AG09319 (cell line): ENCODE measurements at regions not wholly inside any gene's neighbourhood (a gene's known extent, or its start where the extent isn't known, plus 50 kb on each side); places are given as distances from the start of the nearest gene placed in this dataset.

Experiments
- DNase-seq: peaks from one replicate; pipeline ENCODE4 v3.0.0-alpha.2; 2010; ENCODE audit warnings: low read depth; ENCODE audit errors: extremely low read depth
- TF ChIP-seq, protein P1 (sequence below): IDR thresholded peaks from 2 replicates; pipeline ENCODE4 v1.5.1; 2011; ENCODE audit warnings: low read depth, mild to moderate bottlenecking, inconsistent platforms, low read length, moderate library complexity

DNA sequence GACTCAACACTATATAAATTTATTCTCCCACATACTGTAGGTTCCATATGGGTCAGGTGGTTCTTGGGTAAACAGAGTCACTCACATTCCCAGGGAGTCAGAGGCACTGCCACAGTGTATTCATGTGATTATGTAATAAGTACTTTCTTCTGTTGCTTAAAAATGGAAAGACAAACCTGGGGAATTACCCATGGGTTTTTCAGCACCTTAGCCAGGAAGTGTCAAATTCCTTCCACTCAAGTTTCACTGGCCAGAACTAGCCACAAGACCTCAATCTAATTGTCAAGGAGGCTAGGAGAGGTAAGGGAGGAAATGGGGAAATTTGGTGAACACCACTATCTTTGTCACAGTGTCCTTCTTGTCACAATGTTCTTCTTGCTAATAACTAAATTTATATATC lies 333.2 kb upstream of the MDGA2 start:
- DNase-seq, result no peak
- TF ChIP-seq, protein P1, sequence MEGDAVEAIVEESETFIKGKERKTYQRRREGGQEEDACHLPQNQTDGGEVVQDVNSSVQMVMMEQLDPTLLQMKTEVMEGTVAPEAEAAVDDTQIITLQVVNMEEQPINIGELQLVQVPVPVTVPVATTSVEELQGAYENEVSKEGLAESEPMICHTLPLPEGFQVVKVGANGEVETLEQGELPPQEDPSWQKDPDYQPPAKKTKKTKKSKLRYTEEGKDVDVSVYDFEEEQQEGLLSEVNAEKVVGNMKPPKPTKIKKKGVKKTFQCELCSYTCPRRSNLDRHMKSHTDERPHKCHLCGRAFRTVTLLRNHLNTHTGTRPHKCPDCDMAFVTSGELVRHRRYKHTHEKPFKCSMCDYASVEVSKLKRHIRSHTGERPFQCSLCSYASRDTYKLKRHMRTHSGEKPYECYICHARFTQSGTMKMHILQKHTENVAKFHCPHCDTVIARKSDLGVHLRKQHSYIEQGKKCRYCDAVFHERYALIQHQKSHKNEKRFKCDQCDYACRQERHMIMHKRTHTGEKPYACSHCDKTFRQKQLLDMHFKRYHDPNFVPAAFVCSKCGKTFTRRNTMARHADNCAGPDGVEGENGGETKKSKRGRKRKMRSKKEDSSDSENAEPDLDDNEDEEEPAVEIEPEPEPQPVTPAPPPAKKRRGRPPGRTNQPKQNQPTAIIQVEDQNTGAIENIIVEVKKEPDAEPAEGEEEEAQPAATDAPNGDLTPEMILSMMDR, result no peak

DNA sequence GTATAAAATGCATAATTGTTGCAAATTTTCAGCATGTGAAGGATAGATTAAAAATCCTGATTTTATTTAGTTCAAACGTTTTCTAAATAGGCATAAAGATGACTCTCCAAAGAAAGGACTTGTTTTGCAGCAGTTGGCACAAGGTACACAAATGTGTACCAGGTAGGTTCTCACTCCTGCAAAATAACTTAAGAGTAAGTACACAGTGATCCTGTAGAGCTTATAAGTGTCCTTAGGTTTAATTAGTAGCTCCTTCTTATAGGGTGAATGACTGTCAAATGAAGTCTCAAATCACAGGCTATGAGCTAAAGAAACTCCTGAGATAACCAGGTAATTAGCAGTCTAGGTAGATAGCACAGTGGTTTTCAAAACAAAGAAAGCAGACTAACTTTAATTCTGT lies 330.6 kb upstream of the MDGA2 start:
- DNase-seq, result no peak
- TF ChIP-seq, protein P1, result no peak

DNA sequence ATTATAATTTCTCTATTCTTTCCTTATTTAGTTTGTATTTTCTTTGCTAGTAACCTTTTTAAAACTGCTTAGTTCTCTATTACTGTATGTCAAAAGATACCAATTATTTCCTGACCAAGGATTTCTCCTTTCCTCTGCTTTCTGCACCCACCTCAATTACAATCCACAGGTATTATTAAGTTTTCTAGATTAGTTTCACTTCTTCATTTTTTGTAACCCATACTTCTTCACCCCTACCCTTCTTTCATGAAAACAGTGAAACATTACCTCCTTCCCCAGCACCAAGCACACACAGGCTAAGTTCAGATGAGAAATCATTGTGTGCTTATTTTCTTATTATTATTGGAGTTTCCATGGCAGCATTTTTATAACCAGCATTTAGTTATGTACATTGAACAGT lies 318.5 kb upstream of the MDGA2 start:
- no peak for DNase-seq
- TF ChIP-seq, protein P1, result no peak

DNA sequence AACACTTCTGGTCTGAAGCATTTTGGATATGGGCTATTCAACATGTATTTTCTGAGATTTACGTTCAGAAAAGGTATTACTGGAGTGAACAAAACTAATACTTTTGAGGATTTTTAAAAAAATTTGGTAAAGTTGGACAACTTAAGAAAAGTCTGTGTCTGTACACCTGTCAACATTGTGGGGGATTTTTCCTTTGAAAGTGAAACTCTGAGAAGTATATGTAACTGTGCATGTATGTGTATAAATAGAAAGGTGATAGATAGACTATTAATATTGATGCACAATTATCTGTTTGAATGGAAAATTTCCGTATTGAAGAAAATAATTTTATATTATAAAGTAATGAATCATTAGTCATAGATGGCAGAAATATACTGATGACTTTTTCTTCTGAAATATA lies 312.8 kb upstream of the MDGA2 start:
- no peak for DNase-seq
- TF ChIP-seq, protein P1, result no peak

DNA sequence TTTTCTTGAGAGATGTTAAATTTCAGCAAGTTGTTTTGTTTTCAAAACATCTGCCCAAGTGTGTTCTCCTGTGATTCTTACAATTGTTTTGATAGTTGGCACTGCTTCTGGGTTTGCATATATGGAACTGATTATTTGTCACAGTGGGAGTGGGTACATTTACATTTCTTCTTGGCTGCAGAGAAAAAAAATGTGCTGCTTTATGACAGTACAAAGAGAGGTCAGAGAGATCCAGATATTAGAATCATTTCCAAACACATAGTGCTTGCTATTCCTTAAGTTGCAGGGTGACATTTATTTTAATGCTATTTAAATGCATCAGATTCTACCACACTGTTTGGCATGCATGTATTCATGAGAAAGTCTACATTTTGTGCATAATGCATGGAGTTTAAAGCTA lies 303.5 kb upstream of the MDGA2 start:
- TF ChIP-seq, protein P1, result no peak
- no peak for DNase-seq

DNA sequence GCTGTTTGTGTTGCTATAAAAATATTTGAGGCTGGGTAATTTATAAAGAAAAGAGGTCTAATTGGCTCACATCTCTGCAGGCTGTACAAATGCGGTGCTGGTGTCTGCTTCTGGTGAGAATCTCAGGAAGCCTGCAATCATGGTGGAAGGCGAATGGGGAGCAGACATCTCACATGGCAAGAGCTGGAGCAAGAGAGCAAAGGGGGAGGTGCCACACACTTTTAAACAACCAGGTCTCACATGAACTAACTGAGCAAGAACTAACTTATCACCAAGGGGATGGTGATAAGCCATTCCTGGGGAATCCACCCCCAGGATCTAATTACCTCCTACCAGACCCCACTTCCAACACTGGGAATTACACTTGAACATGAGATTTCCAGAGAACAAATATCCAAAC lies 300.7 kb upstream of the MDGA2 start:
- no peak for DNase-seq
- TF ChIP-seq, protein P1, result no peak

DNA sequence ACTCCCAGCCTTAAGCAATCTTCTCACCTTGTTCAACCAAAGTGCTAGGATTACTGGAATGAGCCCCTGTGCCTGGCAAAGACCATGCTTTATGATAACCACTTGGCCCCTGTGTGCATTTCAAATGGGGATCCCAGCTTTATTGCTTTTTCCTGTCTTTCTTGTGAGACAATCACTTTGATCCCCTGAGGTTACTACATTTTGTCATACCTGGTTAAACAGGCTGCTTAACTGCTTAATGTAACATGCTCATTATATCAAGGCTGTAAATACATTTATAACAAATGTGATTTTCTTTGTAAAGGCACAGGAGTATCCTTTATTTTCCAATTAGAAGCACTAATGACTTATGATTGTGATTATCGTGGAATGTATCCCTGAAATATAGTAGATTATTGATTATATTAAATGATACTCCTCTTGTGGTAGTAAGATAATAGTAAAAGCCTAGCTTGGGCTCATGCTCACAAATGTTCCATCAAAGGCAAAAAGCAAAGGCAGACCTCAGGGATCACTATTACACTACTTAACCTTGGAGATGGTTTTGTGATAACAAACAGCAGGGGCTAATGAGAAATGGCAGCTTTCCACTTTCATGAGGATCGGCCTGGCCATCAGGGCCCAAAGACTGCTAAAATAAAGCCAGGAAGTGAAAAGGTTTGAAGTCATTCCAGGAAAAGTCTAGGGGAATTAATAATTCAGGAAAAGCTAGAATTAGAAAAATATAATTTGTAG lies 290.8 kb upstream of the MDGA2 start:
- TF ChIP-seq, protein P1, result no peak
- DNase-seq, result no peak
